K562 (cell line): ENCODE measurements at regions not wholly inside any gene's neighbourhood (a gene's known extent, or its start where the extent isn't known, plus 50 kb on each side); places are given as distances from the start of the nearest gene placed in this dataset.

Experiments used
- ADNP ChIP-seq: fragments of 200-800 bp; sonication (Bioruptor generic); IDR thresholded peaks from 2 replicates; pipeline ENCODE4 v1.6.1; 2016; ENCODE audit warnings: missing genetic modification characterization, missing compliant biosample characterization
- BRF2 ChIP-seq: IDR thresholded peaks from 3 replicates; pipeline ENCODE4 v1.6.1; 2011; ENCODE audit warnings: borderline replicate concordance, mild to moderate bottlenecking; ENCODE audit not compliant: insufficient read length, insufficient read depth
- CBX2 ChIP-seq: fragments of 200-600 bp; sonication (generic); IDR thresholded peaks from one replicate; pipeline ENCODE4 v1.6.1; 2012; ENCODE audit warnings: mild to moderate bottlenecking, low read length, inconsistent platforms; ENCODE audit not compliant: insufficient read depth, poor library complexity, severe bottlenecking
- CHD1 ChIP-seq: fragments of 200-600 bp; sonication (generic); IDR thresholded peaks from one replicate; pipeline ENCODE4 v1.6.1; 2012; ENCODE audit warnings: mild to moderate bottlenecking, moderate library complexity, low read length, inconsistent platforms
- CREB3 ChIP-seq: fragments of 450-650 bp; conservative IDR thresholded peaks from 2 replicates; pipeline ENCODE4 v1.6.1; 2016; ENCODE audit warnings: missing genetic modification characterization, low read depth, mild to moderate bottlenecking, missing compliant biosample characterization, moderate library complexity
- CREB3L1 ChIP-seq: fragments of 450-650 bp; IDR thresholded peaks from 2 replicates; pipeline ENCODE4 v1.6.1; 2014; ENCODE audit warnings: low read depth, mild to moderate bottlenecking, moderate library complexity, borderline replicate concordance
- CREM ChIP-seq: IDR thresholded peaks from 2 replicates; pipeline ENCODE4 v1.6.1; 2014; ENCODE audit warnings: antibody characterized with exemption, low read depth
- CSDE1 ChIP-seq, 2 experiments: fragments of 450-650 bp; IDR thresholded peaks; 2 replicates each; pipeline ENCODE4 v1.6.1; 2016; ENCODE audit warnings: mild to moderate bottlenecking in 1 of 2
- DMBX1 ChIP-seq: fragments of 250-450 bp; sonication (Bioruptor Pico); IDR thresholded peaks from 2 replicates; pipeline ENCODE4 v1.8.0; 2022; ENCODE audit warnings: inconsistent platforms, mild to moderate bottlenecking, moderate library complexity, borderline replicate concordance
- DNMT1 ChIP-seq: fragments of 450-650 bp; IDR thresholded peaks from 2 replicates; pipeline ENCODE4 v1.6.1; 2016; ENCODE audit warnings: antibody characterized with exemption, mild to moderate bottlenecking
- FIP1L1 ChIP-seq: fragments of 200-400 bp; formaldehyde crosslinking; IDR thresholded peaks from 2 replicates; pipeline ENCODE4 v1.6.1; 2018; ENCODE audit warnings: mild to moderate bottlenecking, low read depth, low read length; ENCODE audit not compliant: poor library complexity, severe bottlenecking
- FOS ChIP-seq: IDR thresholded peaks from 3 replicates; pipeline ENCODE4 v1.6.1; 2011; ENCODE audit not compliant: insufficient read length; ENCODE audit errors: extremely low read depth
- KDM1A ChIP-seq, 2 experiments: fragments of 450-650 bp; IDR thresholded peaks; 2 replicates each; pipeline ENCODE4 v1.6.1; 2016; ENCODE audit warnings: mild to moderate bottlenecking in 2 of 2
- MAFF ChIP-seq: IDR thresholded peaks from 2 replicates; pipeline ENCODE4 v1.6.1; 2012; ENCODE audit warnings: low read length, improper control_type of control experiment
- MAX ChIP-seq: sonication (generic); formaldehyde crosslinking; IDR thresholded peaks from 2 replicates; pipeline ENCODE4 v1.9.0; 2022; ENCODE audit warnings: mild to moderate bottlenecking, missing genetic modification reagents
- RAD21 ChIP-seq, 2 experiments: fragments of 250-450 bp in 1 of 2; fragments of 450-650 bp in 1 of 2; sonication (Bioruptor Pico) in 1 of 2; formaldehyde crosslinking in 1 of 2; IDR thresholded peaks in 1 of 2; conservative IDR thresholded peaks in 1 of 2; 2 replicates each; pipeline versions ENCODE4 v1.4.0 to v1.8.0; 2020 to 2022; ENCODE audit warnings: mild to moderate bottlenecking in 2 of 2, moderate library complexity in 1 of 2
- SREBF2 ChIP-seq: sonication (generic); formaldehyde crosslinking; IDR thresholded peaks from 2 replicates; pipeline ENCODE4 v1.4.0; 2020; ENCODE audit warnings: mild to moderate bottlenecking, missing genetic modification reagents
- TAF9B ChIP-seq: fragments of 450-650 bp; IDR thresholded peaks from 2 replicates; pipeline ENCODE4 v1.6.1; 2018; ENCODE audit warnings: mild to moderate bottlenecking; ENCODE audit not compliant: partially characterized antibody
- TCF7 ChIP-seq: sonication (generic); IDR thresholded peaks from 2 replicates; pipeline ENCODE4 v1.6.1; 2016; ENCODE audit warnings: antibody characterized with exemption, borderline replicate concordance
- ZBTB17 ChIP-seq: fragments of 450-650 bp; formaldehyde crosslinking; IDR thresholded peaks from 2 replicates; pipeline ENCODE4 v1.4.0; 2020; ENCODE audit warnings: mild to moderate bottlenecking
- ZFP91 ChIP-seq: sonication (generic); formaldehyde crosslinking; IDR thresholded peaks from 2 replicates; pipeline ENCODE4 v1.8.0; 2022; ENCODE audit warnings: mild to moderate bottlenecking, missing genetic modification reagents
- ZNF134 ChIP-seq: fragments of 250-450 bp; sonication (Bioruptor Pico); conservative IDR thresholded peaks from 2 replicates; pipeline ENCODE4 v1.4.0; 2020
- ZNF311 ChIP-seq: fragments of 250-450 bp; sonication (Bioruptor Pico); IDR thresholded peaks from 2 replicates; pipeline ENCODE4 v1.4.0; 2020; ENCODE audit warnings: mild to moderate bottlenecking, moderate library complexity
- ZNF830 ChIP-seq: fragments of 250-450 bp; sonication (Bioruptor Pico); IDR thresholded peaks from 2 replicates; pipeline ENCODE4 v1.5.0; 2021; ENCODE audit warnings: mild to moderate bottlenecking

GRCh38 chr14:99322731-99323599 lies 51.0 kb upstream of the BCL11B start (continued):
- TF ChIP-seq ZNF134 (no peak), CREB3 (tag) (no peak), RAD21 (CRISPR knock-in tag; conservative IDR thresholded peaks at IDR 0.05 in 1 of 2, IDR thresholded peaks at IDR 0.05 in 1 of 2) (no peak), ZNF830 (no peak), BRF2 (no peak), MAFF (no peak), ADNP (tag) (peak; percentile 69), KDM1A (IDR thresholded peaks at IDR 0.05) (peak; percentile 40 to 62; a peak in 2 of 4 replicates), DNMT1 (no peak), CBX2 (no peak), ZNF311 (no peak), FOS (no peak), CREB3L1 (no peak), CHD1 (no peak), MAX (CRISPR knock-in tag) (no peak), CREM (0 out of 2 replicates have a peak, but pooled peaks have one; percentile 10), CSDE1 (IDR thresholded peaks at IDR 0.05) (no peak), ZFP91 (CRISPR knock-in tag) (no peak), TCF7 (no peak), ZBTB17 (CRISPR knock-in tag) (no peak), DMBX1 (no peak), FIP1L1 (no peak), TAF9B (no peak), SREBF2 (CRISPR knock-in tag) (no peak)
